Activated naive CD4-positive, alpha-beta T cell treated with anti-CD3 and anti-CD28 coated beads, Interleukin-2, amount 10 ng/mL, durations not matched to agents 7 days and 5 days (primary cell): ENCODE measurements at regions not wholly inside any gene's neighbourhood (a gene's known extent, or its start where the extent isn't known, plus 50 kb on each side); places are given as distances from the start of the nearest gene placed in this dataset.
"Not testable (repeated sequence)": the region's sequence is repeated elsewhere in the genome, so short reads cannot be mapped to it uniquely, and the experiment has no call there.

Experiments used
- CTCF ChIA-PET: fragments of 350-600 bp; sonication (Branson Sonifier 250); formaldehyde crosslinking; loops from one replicate; lab custom pipeline; 2021; ENCODE audit warnings: antibody characterized with exemption; lab: Charles Lee
- DNase-seq: peaks from one replicate; pipeline ENCODE4 v3.0.0-alpha.2; 2020
- H3K27ac Mint-ChIP-seq: one replicate; pipeline ENCODE4 v1.8.0; 2021; ENCODE audit warnings: mild to moderate bottlenecking, moderate library complexity, mixed read lengths
- H3K27me3 Mint-ChIP-seq: one replicate; pipeline ENCODE4 v1.8.0; 2021; ENCODE audit warnings: mild to moderate bottlenecking, mixed read lengths
- H3K36me3 Mint-ChIP-seq: one replicate; pipeline ENCODE4 v1.8.0; 2021; ENCODE audit warnings: mixed read lengths
- H3K4me1 Mint-ChIP-seq: one replicate; pipeline ENCODE4 v1.8.0; 2021; ENCODE audit warnings: mixed read lengths
- H3K4me3 Mint-ChIP-seq: one replicate; pipeline ENCODE4 v1.8.0; 2021; ENCODE audit warnings: mild to moderate bottlenecking, moderate library complexity, mixed read lengths
- H3K9me3 Mint-ChIP-seq: one replicate; pipeline ENCODE4 v1.8.0; 2021; ENCODE audit warnings: mixed read lengths

DNA sequence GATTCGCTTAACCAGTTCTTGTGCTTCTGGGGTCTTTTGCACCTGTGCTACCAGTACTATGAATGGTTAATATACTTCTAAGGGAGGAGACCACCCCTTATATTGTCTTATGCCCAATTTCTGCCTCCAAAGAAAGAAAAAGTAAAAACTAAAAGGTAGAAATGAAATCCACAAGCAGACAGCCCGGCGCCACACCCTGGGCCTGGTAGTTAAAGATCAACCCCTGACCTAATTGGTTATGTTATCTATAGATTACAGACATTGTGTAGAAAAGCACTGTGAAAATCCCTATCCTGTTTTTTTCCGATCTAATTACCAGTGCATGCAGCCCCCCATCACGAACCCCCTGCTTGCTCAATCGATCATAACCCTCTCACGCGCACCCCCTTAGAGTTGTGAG is 81.5 kb downstream of the GCNT4 start:
- CTCF ChIA-PET, H3K27me3 Mint-ChIP-seq, DNase-seq, H3K4me3 Mint-ChIP-seq, H3K27ac Mint-ChIP-seq: not testable (repeated sequence)
- Mint-ChIP-seq H3K9me3 (peaks cover 12% of the 10 kb centered on the region), H3K36me3 (peaks cover 11% of the 10 kb centered on the region), H3K4me1 (peaks cover 25% of the 10 kb centered on the region)

DNA sequence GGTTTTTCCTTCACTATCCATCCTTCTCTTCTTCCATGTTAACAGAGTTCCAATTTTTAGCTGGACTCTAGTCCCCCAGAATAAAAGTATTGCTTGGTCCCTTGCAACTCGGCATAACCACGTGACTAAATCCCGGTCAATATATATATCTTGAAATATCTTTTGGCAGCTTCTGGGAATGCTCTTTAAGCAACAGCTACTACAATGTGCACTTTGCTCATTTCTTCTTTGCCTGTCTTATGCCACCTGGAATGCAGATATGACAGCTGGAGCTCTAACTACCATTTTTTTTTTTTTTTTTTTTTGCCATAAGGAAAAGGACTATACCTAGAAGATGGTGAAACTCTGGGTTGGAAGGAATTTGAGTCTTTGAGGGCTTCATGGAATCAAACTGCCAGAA is 82.6 kb downstream of the GCNT4 start:
- CTCF ChIA-PET: interaction anchor here (0.6 kb wide), 1 partner anchor 1059 kb away, joined by 5 read pairs; no protein-coding TSS in a partner anchor
- peaks cover 13% of the 10 kb centered on the region for H3K4me1 Mint-ChIP-seq
- H3K4me3 Mint-ChIP-seq: no peak overlapping the region
- DNase-seq: no peak
- H3K27ac Mint-ChIP-seq: no peak overlapping the region
- H3K27me3 Mint-ChIP-seq: peaks cover 8% of the 10 kb centered on the region
- H3K9me3 Mint-ChIP-seq: peaks cover 5% of the 10 kb centered on the region
- no peaks in the 10 kb centered on the region for H3K36me3 Mint-ChIP-seq

DNA sequence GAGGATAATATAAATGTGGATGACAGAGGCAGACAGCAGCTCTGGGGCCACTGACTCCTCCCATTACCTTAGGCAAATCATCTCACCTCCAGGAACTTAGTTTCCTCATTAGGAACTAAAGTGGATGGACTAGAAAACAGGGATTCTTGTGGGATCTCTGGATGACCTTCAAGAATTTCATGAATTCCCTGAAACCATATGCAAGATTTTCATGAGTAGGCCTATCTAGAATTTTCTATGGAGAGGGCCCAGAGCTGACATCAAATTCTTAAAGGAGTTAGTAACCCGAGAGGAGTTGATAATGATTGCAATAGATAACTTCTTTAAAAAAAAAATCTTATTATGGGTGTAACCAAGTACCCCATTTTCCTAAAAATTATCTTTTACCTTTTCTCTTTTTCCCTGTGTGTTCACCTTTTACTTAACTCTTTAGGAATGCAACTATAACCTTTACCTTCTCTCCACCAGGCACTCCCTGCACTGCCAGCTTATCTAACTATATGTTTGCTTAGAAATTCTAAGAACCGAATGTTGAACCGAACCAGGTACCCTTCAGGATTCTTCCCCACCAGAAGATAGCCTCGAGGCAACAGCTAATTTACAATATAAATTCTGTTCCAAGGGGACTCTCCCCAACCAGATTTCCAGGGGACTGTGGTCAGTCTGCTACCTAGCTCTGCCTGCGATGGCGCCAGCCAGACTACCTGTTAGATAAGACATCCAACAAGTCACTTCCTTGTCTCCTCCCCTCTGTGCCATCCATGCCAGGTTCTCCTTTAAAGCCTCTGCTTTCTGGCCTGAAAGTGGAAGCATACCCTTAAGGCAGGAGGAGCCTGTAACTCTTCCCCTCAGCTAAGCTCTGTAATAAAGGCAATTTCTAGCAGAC is 86.0 kb downstream of the GCNT4 start:
- Mint-ChIP-seq H3K4me3 (no peak overlapping the region), H3K27me3 (peaks cover 12% of the 10 kb centered on the region), H3K4me1 (no peaks in the 10 kb centered on the region), H3K36me3 (no peaks in the 10 kb centered on the region), H3K27ac (no peak overlapping the region), H3K9me3 (peaks cover under 1% of the 10 kb centered on the region)
- DNase-seq: no peak
- CTCF ChIA-PET: interaction anchor here (1.4 kb wide), 1 partner anchor 84 kb away, joined by 4 read pairs; no protein-coding TSS in a partner anchor

DNA sequence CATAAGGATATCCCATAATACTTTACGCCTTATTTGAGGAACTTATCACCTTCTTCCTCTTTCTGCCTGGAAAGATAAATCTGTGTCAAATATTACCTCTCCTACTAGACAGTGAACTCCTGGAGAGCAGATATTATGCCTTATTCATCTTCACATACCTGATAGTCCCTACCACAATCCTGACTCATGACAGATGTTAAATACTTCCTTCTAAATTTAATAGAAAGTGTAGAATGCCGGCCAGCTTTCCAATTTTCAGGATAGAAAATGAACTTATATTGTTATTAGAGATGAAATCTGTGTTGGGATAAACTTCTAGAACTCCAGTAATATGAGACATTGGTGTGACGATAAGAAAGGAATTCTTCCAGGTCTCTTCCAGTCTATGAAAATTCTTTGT is 89.0 kb downstream of the GCNT4 start:
- Mint-ChIP-seq H3K27ac (no peak overlapping the region), H3K9me3 (no peaks in the 10 kb centered on the region), H3K4me3 (no peak overlapping the region), H3K36me3 (no peaks in the 10 kb centered on the region), H3K27me3 (peaks cover 12% of the 10 kb centered on the region), H3K4me1 (no peaks in the 10 kb centered on the region)
- DNase-seq: no peak
- CTCF ChIA-PET: no interaction called here

DNA sequence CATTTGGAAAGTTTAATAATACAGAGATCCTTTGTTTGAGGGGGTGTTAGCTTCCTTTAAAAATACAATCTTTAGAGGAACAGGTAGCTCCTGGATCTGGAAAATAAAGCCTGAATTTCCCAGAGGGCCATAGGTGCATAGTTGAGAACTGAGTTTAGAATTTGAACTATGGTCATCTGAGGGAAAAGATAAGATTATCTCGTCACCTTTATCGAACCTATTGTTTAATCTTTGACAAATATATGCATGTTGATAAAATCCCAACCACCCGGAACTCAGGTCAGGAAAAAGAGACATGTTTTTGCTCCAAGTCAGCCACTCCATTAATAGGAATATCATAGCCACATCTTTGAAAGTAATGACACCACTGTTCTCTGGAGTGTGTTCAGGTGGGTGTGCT is 91.7 kb upstream of the FAM169A start:
- Mint-ChIP-seq H3K27me3 (no peaks in the 10 kb centered on the region), H3K4me1 (no peaks in the 10 kb centered on the region), H3K4me3 (no peak overlapping the region), H3K9me3 (no peaks in the 10 kb centered on the region), H3K36me3 (no peaks in the 10 kb centered on the region), H3K27ac (no peak overlapping the region)
- no peak for DNase-seq
- CTCF ChIA-PET: no interaction called here

DNA sequence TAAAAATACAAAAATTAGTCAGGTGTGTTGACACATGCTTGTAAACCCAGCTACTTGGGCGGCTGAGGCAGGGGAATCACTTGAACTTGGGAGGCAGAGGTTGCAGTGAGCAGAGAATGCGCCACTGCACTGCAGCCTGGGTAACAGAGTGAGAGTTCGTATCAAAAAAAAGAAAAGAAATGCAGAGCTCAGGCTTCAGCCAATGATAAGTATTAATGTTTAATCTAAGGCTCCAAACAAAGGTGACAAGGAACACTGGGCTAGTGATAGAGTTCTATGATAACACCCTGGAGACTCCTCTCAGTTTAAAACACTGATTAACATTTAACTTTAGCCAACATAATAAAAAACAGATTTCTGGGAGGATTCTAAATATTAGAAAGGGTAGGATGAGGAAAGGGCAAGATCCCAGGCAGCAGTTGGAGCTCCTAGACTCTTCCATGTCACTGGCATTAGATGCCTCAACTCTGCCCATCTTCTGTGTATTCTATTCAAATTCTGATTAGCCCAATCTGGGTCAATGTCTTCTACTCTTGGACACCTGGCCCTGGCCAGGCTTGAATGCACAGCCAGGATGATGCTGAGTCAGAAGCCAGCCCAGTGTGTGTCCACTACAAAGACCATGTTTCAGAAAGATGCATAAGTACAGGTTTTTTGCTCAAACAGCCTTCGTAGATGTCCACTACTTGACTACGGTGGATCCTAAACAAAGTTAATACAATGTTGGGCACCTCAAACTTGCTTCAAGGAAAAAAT is 91.0 kb upstream of the FAM169A start:
- Mint-ChIP-seq H3K4me3 (no peak overlapping the region), H3K9me3 (no peaks in the 10 kb centered on the region), H3K4me1 (no peaks in the 10 kb centered on the region), H3K36me3 (no peaks in the 10 kb centered on the region), H3K27ac (no peak overlapping the region), H3K27me3 (no peaks in the 10 kb centered on the region)
- DNase-seq: no peak
- CTCF ChIA-PET: interaction anchor here (1.4 to 1.5 kb wide), 2 partner anchors 22 to 93 kb away, joined by 3 read pairs; no protein-coding TSS in a partner anchor

DNA sequence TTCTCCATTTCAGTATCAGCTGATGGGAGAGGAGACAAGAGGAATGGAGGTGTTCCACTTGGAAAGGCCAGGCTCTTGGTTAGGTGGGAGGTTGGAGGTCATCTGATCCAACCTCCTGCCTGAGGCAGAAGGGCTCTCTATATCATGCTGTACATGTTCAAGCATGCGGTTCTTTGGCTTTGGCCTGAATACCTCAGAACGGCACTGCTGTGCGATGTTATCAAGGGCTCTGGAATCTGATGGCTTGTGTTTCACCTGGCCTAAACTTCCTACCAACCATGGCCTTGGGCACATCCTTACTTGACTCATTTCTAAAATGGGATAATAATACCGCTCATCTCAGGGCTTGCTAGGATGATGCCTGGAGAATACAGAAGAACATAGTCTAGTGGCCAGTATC is 90.1 kb upstream of the FAM169A start:
- CTCF ChIA-PET: interaction anchor here (1.4 to 1.5 kb wide), 2 partner anchors 21 to 94 kb away, joined by 3 read pairs; no protein-coding TSS in a partner anchor
- H3K4me3 Mint-ChIP-seq: no peak overlapping the region
- no peaks in the 10 kb centered on the region for H3K9me3 Mint-ChIP-seq
- no peak overlapping the region for H3K27ac Mint-ChIP-seq
- H3K4me1 Mint-ChIP-seq: no peaks in the 10 kb centered on the region
- peaks cover 6% of the 10 kb centered on the region for H3K27me3 Mint-ChIP-seq
- H3K36me3 Mint-ChIP-seq: no peaks in the 10 kb centered on the region
- no peak for DNase-seq

DNA sequence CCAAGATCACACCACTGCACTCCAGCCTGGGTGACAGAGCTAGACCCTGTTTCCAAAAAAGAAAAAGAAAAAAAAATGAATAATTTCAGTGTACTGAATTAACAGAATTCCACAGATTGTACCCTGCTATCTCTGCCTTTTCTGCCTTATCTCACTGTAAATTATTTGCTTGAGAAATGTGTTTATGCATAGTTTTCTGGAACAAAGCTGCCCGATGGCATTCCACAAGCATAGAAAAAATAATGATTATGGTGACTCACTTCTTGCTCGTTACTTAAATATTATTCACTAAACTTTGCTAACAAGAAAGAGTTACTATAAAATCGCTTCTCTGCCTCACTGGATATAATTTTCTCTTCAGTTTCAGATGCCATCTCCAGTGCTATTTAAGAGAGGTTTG is 88.7 kb upstream of the FAM169A start:
- Mint-ChIP-seq H3K4me3 (no peak overlapping the region), H3K9me3 (no peaks in the 10 kb centered on the region), H3K27me3 (peaks cover 14% of the 10 kb centered on the region), H3K36me3 (no peaks in the 10 kb centered on the region), H3K27ac (no peak overlapping the region), H3K4me1 (no peaks in the 10 kb centered on the region)
- DNase-seq: no peak
- CTCF ChIA-PET: no interaction called here

DNA sequence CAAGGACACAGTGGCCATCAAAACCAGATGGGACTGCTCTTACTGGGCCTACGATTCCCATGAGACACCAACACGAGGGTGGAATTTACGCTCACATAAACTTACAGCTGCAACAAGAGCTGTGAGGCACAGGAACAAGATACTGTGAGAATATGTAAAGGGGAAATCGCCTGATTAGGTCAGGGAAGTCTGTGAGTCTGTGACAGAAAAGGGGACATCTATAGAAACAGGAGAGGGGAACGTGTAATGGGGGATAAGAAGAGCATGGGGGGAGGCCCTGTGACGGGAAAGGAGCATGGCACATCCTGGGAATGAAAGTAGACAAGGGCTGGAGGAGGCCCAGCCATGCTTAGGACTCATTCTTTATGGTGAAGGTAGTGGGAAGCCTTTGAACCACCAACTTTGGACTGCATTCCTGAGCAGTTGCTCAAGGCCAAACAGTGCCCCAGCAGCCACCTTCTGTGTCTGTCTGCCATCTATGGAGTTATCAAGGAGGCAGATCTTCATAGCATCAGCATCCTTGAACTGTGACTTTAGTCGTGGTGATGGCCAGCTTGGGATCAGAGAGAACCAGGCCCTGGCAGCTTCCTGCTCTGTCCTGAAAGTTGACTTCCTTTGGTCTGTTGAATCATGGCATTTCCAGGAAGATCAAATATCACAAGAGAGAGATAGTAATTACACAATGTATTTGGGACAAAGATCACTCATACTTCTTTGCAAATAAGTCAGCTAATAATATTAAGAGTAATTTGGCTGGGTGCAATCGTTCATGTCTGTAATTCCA is 87.9 kb upstream of the FAM169A start:
- Mint-ChIP-seq H3K36me3 (no peaks in the 10 kb centered on the region), H3K4me3 (no peak overlapping the region), H3K27ac (no peak overlapping the region), H3K27me3 (peaks cover 15% of the 10 kb centered on the region), H3K9me3 (no peaks in the 10 kb centered on the region), H3K4me1 (no peaks in the 10 kb centered on the region)
- DNase-seq: no peak
- CTCF ChIA-PET: no interaction called here

DNA sequence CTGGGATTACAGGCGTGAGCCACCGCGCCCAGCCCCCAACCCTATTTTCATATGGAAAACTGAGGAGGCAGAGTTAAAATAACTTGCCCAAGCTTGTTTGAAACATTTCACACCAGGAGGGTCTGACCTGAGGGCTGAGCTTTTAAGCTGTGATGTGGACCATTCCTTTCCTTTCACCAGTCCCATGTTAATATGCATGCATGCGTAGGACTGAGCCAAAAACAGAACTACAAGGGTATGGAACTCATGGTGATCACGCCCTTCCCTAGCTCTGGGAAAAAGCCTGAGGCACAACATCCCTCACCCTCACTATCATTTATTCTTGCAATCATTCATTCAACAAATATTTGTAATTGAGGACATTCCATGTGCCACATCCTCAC is 87.4 kb upstream of the FAM169A start:
- no peak for DNase-seq
- Mint-ChIP-seq H3K4me3 (no peak overlapping the region), H3K4me1 (no peaks in the 10 kb centered on the region), H3K9me3 (no peaks in the 10 kb centered on the region), H3K27ac (no peak overlapping the region), H3K36me3 (no peaks in the 10 kb centered on the region), H3K27me3 (peaks cover 15% of the 10 kb centered on the region)
- CTCF ChIA-PET: no interaction called here

DNA sequence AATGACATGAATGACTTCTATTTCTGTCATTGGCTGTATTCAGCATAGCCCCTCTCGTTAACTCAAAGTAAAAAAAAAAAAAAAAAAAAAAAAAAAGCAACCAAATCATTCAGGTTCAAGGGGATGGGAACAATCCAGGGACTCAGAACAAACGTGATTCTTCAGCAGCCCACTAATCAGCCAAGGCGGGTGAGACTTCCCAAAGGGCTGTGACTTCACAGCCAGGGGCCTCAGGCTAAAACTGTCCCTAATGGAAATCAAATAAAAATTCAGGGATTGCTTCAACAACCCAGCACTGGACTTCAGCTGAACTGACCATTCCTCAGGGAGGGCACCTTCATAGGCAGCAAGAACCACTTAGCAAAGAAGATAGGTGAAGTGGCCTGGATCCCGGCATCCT is 86.2 kb upstream of the FAM169A start:
- Mint-ChIP-seq H3K4me1 (no peaks in the 10 kb centered on the region), H3K36me3 (no peaks in the 10 kb centered on the region), H3K9me3 (no peaks in the 10 kb centered on the region), H3K27me3 (peaks cover 16% of the 10 kb centered on the region), H3K27ac (no peak overlapping the region), H3K4me3 (no peak overlapping the region)
- CTCF ChIA-PET: interaction anchor here (0.9 kb wide), 1 partner anchor 40 kb away, joined by 3 read pairs; no protein-coding TSS in a partner anchor
- no peak for DNase-seq

DNA sequence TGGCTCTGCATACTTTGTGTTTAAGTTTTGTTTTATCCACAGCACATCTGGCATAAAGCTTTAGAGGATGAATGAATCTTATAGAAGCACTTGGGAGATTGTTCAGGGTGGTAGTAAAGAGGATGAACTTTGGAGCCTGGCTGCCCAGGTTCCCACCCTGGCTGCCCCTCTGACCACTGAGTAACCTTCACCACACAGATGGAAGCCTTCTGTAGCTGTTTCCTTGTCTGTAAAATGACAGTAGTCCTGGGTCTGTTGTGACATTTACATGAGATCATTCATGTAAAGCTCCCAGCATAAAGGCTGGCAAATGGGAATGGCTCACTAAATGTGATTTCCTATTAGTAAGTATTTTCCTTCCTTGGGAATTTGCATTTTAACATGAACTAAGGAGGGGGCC is 85.7 kb upstream of the FAM169A start:
- Mint-ChIP-seq H3K4me1 (no peaks in the 10 kb centered on the region), H3K4me3 (no peak overlapping the region), H3K27me3 (peaks cover 20% of the 10 kb centered on the region), H3K27ac (no peak overlapping the region), H3K9me3 (no peaks in the 10 kb centered on the region), H3K36me3 (no peaks in the 10 kb centered on the region)
- DNase-seq: no peak
- CTCF ChIA-PET: interaction anchor here (0.7 kb wide), 1 partner anchor 8 kb away, joined by 4 read pairs; no protein-coding TSS in a partner anchor

DNA sequence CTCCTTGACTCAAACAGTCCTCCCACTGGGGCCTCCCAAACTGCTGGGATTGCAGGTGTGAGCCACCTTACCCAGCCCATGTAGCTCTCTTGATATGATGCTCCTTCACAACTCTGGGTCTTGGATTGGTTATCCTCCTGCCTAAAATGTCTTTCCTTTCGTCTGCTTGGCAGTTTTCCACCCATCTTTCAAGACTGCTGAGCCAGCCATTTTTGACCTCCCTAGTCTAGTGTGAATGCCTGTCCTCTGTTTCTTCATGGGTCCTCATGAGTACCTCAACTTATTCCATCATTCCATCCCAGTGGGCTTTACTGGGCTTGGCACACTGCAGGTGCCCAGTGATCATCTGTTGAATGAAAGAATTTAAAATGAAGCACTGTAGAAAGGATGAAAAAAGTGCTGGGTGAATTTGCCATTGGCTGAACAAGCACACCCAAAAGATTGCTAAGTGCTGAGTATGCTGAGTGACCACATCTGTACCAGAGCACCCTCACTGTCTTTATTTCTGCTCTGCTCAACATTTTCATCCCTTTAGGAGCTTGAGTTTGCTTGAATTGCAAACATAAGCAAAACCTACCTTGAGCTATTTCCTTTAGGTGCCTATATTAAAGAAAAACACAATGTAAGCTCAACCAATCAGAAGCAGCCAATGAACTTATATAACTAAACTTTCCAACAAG is 84.8 kb upstream of the FAM169A start:
- Mint-ChIP-seq H3K9me3 (no peaks in the 10 kb centered on the region), H3K4me3 (no peak overlapping the region), H3K36me3 (no peaks in the 10 kb centered on the region), H3K27me3 (peaks cover 20% of the 10 kb centered on the region), H3K4me1 (no peaks in the 10 kb centered on the region), H3K27ac (no peak overlapping the region)
- CTCF ChIA-PET: interaction anchor here (0.7 kb wide), 1 partner anchor 9 kb away, joined by 4 read pairs; no protein-coding TSS in a partner anchor
- DNase-seq: no peak
